Posterior vena cava (tissue), 2 donors: ENCODE measurements at regions not wholly inside any gene's neighbourhood (a gene's known extent, or its start where the extent isn't known, plus 50 kb on each side); places are given as distances from the start of the nearest gene placed in this dataset.
"Not testable (repeated sequence)": the region's sequence is repeated elsewhere in the genome, so short reads cannot be mapped to it uniquely, and the experiment has no call there.

ENCODE experiments used
- DNase-seq: peaks from one replicate; pipeline ENCODE4 v3.0.0-alpha.2; 2020; ENCODE audit warnings: low spot score
- intact Hi-C, 2 donors: fragments of 100-400 bp; cut with DNase I; formaldehyde crosslinking; loops; one replicate each; pipeline versions ENCODE4 v1.14.1 to v1.14.2; 2022 to 2023
- donor health status: DM: yes; HTN: yes; CAD: no.
- donor health status: DM: yes; HTN: yes; CAD: no.

- no peak for DNase-seq
- intact Hi-C loops = no loop called here
Measured at GRCh38 chr1:81287411-81288080, 513.2 kb upstream of the ADGRL2 start.

- no peak for DNase-seq
- intact Hi-C loops = no loop called here
Measured at GRCh38 chr1:81270051-81270450, 530.7 kb upstream of the ADGRL2 start.

DNA sequence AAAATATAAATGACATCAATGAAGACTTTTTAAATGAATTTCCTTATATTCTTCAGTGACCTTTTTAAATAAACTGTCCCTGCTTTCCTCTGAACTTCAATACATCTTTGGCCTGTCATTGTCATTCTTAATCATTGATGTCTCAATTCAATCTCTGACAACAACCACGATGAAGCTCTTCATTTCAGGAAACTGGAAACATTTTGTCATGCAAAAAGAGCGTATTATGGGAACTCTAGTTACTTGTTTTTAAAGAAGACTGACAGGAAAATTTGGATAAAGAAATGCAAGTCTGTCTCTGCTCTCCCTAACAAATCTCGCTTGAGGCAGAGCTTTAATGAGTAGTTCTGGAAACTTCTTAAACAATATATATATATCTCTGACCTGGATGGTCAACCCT is 535.8 kb upstream of the ADGRL2 start:
- DNase-seq = no peak
- intact Hi-C loops = no loop called here

- intact Hi-C loops = no loop called here
- DNase-seq = no peak
Measured at GRCh38 chr1:81259625-81260411, 540.9 kb upstream of the ADGRL2 start.

- DNase-seq = no peak
- intact Hi-C loops = no loop called here
Measured at GRCh38 chr1:81254560-81254959, 546.2 kb upstream of the ADGRL2 start.

DNA sequence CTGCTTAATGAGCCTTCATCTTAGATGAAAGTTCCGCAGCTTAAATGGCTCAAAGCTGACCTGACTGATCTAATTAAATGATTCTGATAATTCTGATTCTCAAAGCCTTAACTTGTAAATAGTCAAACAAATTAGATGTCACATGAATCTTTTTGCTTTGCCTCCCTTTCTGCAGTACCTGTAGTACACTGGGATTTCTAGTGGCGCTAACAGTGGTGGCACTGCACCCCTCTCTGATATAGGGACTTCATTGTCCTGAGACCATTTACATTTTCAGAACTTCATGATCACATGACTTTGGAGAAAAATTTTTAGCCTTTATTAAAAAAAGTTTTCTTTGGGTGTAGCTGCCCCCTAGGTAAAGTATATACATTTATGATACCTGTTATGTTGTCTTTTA is 546.7 kb upstream of the ADGRL2 start:
- intact Hi-C loops = no loop called here
- DNase-seq = no peak

DNA sequence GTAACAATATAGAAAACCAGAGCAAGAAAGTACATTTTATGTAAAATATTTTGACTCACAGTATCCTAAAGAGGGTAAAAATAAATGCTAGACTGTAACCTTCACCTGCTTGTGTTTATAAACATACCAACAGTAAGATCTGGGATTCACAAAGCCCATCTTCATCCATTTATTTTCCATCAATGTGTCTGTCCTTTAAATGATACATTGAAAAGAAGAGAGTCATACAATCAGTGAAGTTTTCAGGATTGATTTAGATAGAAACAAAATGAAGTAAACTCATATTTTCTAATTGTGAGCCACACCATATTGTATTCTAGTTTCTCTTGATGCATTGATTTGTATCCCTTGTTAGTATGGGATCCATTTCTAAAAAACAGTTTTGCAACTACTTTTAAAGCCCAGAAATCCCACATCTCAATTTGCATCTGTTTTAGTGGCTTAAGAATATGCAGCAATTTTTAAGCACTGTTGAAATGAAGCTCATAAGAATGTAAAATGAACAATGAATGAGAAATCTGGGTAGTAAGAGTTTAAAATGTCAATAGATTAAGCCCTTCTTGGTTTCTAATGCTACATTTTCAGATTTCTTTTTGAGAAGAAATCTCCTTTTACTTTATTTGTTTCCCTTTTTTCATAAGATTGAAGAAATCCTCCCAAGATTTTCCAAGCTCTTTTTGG is 548.1 kb upstream of the ADGRL2 start:
- intact Hi-C loops = no loop called here

DNA sequence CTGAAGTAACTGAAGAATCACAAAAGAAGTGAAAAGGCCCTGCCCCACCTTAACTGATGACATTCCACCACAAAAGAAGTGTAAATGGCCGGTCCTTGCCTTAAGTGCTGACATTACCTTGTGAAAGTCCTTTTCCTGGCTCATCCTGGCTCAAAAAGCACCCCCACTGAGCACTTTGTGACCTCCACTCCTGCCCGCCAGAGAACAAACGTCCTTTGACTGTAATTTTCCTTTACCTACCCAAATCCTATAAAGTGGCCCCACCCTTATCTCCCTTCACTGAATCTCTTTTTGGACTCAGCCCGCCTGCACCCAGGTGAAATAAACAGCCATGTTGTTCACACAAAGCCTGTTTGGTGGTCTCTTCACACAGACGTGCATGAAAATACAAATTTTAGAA is 549.9 kb upstream of the ADGRL2 start:
- intact Hi-C loops, DNase-seq: not testable (repeated sequence)

More for the DNA sequence above, 548.1 kb upstream of the ADGRL2 start:
- no peak for DNase-seq

DNA sequence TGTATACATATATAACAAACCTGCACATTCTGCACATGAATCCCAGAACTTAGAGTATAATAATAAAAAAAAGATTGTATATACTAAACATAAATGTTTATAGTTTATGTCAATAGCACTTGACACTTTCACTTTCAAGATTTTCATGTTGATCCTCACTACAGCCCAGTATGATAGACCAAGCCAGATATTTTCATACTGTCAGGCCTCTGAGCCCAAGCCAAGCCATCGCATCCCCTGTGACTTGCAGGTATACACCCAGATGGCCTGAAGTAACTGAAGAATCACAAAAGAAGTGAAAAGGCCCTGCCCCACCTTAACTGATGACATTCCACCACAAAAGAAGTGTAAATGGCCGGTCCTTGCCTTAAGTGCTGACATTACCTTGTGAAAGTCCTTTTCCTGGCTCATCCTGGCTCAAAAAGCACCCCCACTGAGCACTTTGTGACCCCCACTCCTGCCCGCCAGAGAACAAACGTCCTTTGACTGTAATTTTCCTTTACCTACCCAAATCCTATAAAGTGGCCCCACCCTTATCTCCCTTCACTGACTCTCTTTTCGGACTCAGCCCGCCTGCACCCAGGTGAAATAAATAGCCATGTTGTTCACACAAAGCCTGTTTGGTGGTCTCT is 555.5 kb upstream of the ADGRL2 start:
- intact Hi-C loops, DNase-seq: not testable (repeated sequence)

- intact Hi-C loops, DNase-seq: not testable (repeated sequence)
Measured at GRCh38 chr1:81244612-81245011, 556.1 kb upstream of the ADGRL2 start.

GRCh38 chr1:81242103-81242502 is 558.6 kb upstream of the ADGRL2 start:
- DNase-seq = no peak
- intact Hi-C loops = no loop called here

- intact Hi-C loops = no loop called here
- DNase-seq = no peak
Measured at GRCh38 chr1:81238129-81238528, 562.6 kb upstream of the ADGRL2 start.

- intact Hi-C loops = no loop called here
- no peak for DNase-seq
Measured at GRCh38 chr1:81237473-81238089, 563.2 kb upstream of the ADGRL2 start.

DNA sequence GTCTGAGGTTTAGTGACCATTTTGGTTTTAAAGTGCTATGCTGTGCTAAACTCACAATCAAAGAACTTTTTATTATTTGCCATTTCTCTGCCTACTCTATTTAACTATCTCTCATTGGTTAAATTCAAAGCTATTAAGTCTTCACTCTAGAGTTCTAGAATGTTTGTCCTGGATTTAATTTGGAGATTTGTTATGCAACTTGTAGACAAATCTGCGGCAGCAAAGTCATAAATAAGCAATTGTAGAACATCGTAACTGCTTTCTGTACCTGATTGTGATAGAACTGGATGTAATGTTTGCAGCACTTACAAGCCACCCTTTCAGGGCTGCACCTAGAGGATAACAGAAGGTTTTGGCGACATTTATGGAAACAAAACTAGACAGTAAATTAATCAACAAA is 566.5 kb upstream of the ADGRL2 start:
- no peak for DNase-seq
- intact Hi-C loops = no loop called here

DNA sequence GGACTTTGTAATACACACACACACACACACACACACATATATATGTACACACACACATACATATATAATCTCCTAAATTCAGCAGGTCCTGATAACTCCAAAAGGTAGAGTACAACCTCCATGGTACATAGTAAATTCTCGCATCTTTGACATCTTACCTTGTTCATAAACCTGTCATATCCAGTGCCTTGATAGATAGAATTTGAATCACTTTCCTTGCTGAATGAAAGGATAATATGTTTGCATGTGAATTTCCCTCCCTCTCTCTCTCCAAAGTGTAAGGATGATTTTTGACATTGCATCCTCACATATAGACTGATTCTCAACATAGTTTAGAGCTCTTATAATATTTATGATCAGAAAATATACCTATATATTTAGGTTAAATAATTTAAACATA is 567.1 kb upstream of the ADGRL2 start:
- no peak for DNase-seq
- intact Hi-C loops = no loop called here

GRCh38 chr1:81232420-81232819 is 568.3 kb upstream of the ADGRL2 start:
- intact Hi-C loops = no loop called here
- DNase-seq = no peak

GRCh38 chr1:81231729-81232038 is 569.0 kb upstream of the ADGRL2 start:
- DNase-seq = no peak
- intact Hi-C loops = no loop called here

DNA sequence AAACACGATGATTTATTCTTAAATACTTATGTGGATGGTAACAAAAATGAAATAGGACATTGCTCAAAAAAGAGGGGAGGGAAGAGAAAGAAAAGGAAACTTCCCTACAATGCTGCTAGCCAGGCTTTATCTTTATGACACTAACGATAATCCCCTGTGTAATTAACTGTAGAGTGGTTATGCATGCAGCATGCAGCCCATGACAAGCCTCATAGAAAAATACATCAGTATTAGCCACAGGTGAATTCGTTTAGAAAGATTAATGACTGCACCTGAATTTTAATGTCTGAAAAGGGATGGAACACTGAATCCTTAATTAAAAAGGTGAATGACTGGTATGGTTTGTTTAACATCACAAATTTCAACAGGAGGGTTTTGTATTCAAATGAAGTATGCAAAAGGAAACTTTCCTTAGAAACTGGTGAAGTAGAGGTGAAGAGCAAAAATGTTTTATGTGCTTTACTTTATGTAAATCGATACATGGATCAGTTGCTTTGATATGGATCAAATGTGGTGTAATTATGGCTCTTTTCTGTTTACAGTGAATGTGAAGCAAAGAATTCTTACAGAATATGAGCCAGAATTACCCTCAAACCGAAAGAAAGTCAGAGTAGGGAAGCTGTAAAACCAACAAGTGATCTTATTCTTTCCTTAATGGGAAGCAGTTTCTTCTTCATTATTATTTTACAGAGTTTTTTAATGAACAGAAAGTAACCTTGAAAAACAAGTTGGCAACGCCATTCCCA is 569.6 kb upstream of the ADGRL2 start:
- DNase-seq = no peak
- intact Hi-C loops = no loop called here

GRCh38 chr1:81228926-81229325 is 571.8 kb upstream of the ADGRL2 start:
- intact Hi-C loops = no loop called here
- DNase-seq = no peak
